ENCODE measurements at regions not wholly inside any gene's neighbourhood (a gene's known extent, or its start where the extent isn't known, plus 50 kb on each side); places are given as distances from the start of the nearest gene placed in this dataset.
"Not testable (repeated sequence)": the region's sequence is repeated elsewhere in the genome, so short reads cannot be mapped to it uniquely, and the experiment has no call there.

GRCh38 chr5:58012102-58012501 lies 447.8 kb downstream of the PLK2 start:
- DNase-seq: no peak

GRCh38 chr5:58011301-58011700 lies 448.6 kb downstream of the PLK2 start:
- DNase-seq: no peak

DNA sequence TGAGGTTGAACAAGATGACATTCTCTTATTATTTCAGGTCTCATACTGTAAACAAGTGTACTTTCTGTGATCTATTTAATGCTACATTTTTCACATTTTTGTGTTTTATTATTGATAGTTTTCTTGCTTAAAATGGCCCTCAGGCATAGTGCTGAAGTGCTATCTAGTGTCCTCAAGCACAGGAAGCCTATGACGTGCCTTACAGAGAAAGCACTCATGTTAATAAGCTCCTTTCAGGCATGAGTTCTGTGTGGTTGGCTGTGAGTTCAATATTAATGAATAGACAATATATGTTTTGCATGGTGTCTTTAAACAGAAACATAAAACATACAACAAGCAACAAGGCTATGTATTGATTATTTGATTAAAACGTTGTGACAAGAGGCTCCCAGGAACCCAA lies 450.1 kb downstream of the PLK2 start:
- DNase-seq: no peak

- no peak for DNase-seq
These were observed 457.6 kb downstream of the PLK2 start for GRCh38 chr5:58002323-58002722.

- no peak for DNase-seq
These were observed 466.0 kb downstream of the PLK2 start for GRCh38 chr5:57993866-57994265.

DNA sequence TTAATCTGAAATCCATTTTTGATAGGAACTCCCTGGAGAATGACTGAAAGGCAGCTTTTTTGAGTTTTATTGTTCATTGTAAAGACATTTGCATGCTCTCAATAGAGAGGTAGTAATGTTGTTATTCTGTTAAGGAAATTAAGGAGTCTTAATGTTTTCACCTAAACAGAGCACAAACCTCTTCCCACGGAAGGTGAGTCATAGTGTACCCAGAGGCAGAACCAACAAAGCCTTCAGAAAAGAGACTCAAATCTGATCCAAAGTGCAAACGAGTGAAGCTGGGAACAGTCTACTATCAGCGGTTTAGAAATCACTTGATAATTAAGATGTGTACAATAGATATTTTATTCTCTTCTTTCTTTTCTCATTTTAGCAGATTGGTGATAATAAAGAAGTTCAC lies 470.5 kb downstream of the PLK2 start:
- no peak for DNase-seq

DNA sequence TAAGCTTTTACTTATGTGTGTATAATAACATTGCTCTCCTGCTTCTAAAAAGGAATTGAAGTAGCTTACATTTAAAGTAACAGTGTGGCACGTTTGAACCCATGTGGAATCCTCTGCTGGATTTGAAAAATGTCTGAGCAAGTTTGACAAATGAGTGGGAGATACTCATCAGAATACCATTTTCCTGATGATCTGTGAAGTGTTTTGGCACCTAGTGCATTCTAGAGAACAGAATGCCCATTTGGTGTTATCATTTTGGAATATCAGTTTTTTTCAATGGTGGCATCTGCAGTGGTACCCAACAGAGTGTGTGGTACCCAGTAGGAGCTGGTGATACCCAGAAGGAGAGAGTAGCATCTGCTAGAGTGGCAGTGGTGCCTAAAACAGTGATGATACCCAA lies 471.1 kb downstream of the PLK2 start:
- no peak for DNase-seq

DNA sequence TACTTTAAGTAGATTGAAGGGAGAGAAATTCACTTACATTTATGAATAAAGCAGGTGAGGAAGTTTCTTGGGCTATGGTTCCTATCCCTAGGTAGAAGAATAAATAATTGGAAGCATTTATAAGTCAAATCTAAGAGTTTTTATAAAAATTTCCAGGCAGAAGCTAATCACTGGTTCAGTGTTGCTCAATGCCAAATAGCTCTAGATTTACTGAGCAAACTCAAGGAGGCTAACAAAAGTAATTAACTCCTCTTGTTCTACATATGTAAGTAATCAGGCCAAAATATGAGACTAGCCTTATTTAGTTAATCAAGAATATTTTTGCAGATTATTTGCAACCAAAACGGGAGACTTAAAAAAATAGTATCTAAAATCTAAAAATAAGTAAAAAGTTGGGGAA lies 472.3 kb downstream of the PLK2 start:
- DNase-seq: no peak

GRCh38 chr5:57986761-57987341 lies 473.0 kb downstream of the PLK2 start:
- DNase-seq: no peak

GRCh38 chr5:57983426-57983825 lies 476.5 kb downstream of the PLK2 start:
- no peak for DNase-seq

DNA sequence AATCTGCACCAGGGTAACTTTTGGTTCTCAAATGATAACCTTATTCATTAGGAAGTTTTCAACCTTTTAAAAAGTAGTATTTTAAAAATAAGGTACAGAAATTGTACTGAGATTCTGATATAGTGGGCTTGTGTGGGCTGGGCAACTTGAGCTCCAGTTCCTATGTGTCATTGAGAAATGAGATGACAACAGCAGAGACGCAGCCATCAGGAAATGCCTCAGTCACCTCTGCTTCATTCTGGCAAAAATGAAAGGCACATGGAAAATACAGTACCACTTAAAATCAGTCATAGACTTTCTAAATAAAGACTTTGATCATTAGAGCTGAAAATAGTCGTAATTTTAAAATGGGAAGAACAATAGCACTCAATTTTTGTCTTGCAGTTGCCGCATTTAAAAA lies 480.2 kb downstream of the PLK2 start:
- DNase-seq: no peak

GRCh38 chr5:57976506-57976905 lies 483.4 kb downstream of the PLK2 start:
- DNase-seq: no peak

- DNase-seq: not testable (repeated sequence)
These were observed 487.8 kb downstream of the PLK2 start for GRCh38 chr5:57972099-57972498.

DNA sequence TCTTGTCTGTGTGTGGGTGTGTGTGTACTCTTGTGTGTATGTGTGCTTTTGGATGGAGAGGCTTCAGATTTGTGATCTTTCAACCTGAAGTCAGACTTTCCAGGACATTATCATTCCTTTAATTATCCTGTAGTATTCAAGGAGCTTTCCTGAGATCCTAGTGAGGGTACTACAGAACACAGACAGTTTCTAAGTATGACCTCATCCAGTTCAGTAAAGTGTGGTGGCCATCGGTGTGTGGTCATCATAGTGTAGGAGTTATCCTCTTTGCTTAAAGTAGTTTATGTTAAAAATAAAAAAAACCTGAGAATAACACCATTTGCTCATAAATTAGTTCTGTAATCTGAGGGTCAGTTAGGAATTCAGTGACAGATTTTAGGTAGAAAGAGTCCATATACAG lies 478.0 kb upstream of the ACTBL2 start:
- no peak for DNase-seq

- DNase-seq: no peak
These were observed 474.0 kb upstream of the ACTBL2 start for GRCh38 chr5:57956636-57957035.

GRCh38 chr5:57955511-57955910 lies 472.9 kb upstream of the ACTBL2 start:
- DNase-seq: no peak

GRCh38 chr5:57953792-57954191 lies 471.2 kb upstream of the ACTBL2 start:
- no peak for DNase-seq

- DNase-seq: no peak
These were observed 468.1 kb upstream of the ACTBL2 start for GRCh38 chr5:57950616-57951228.

DNA sequence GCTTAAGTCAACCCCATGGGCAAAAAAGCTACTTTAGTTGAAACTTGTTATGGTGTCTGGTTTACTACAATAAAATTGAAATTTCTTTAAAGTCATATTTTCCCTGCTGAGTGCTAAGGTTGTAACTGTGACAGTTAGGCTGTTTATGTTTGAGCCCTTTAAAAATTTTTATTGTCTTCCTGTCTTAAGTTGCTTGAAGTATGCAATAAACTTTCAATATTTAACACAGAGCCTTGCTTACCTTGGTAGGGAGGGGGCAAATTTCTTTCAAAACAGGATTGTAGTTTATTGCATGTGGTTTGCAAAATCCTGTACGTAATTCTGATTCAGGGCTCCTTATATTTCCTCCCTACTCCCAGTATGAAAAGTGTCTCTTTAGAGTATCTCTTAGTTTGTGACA lies 465.5 kb upstream of the ACTBL2 start:
- DNase-seq: no peak

- no peak for DNase-seq
These were observed 464.6 kb upstream of the ACTBL2 start for GRCh38 chr5:57947181-57947580.

GRCh38 chr5:57940879-57941278 lies 458.3 kb upstream of the ACTBL2 start:
- DNase-seq: no peak

GRCh38 chr5:57940236-57940635 lies 457.6 kb upstream of the ACTBL2 start:
- no peak for DNase-seq

GRCh38 chr5:57939771-57940170 lies 457.2 kb upstream of the ACTBL2 start:
- DNase-seq: no peak

DNA sequence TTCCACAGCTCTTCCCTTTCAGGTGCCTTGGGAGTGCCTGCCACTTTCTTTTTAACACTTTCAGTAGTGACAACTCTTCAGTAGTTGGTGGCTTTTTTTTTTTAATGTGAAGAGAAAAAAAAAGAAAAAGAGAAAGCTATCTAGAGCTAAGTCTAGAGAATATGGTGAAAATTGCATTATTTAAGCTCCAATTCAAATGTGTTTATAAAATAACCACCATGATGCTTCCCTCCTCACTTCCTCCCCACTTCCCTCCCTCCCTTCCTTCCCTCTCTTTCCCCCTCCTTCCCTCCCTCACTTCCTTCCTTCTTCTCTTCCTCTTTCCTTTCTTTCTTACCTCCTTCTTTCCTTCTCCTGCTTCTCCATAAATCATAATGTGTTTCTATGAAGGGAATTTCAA lies 456.7 kb upstream of the ACTBL2 start:
- DNase-seq: no peak

DNA sequence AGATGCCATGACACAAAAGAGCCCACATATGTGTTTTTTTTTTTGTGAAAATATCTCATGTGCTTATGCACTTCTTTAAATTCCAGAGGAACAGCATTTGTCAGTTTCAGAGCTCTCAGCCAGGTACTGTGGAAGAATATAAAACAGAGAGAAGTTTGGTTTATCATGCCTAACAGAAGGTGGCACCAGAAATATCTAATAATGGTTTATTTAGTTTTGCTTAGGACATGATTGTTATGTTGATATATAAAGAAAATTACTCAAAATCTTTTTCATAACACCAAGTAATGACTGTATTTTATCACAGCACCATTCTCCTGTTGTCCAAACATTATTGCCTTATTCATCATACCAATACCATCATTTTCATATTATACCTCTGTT lies 455.6 kb upstream of the ACTBL2 start:
- no peak for DNase-seq
